Breast epithelium (tissue), 3 donors: ENCODE measurements at regions not wholly inside any gene's neighbourhood (a gene's known extent, or its start where the extent isn't known, plus 50 kb on each side); places are given as distances from the start of the nearest gene placed in this dataset.

ENCODE experiments used
- POLR2A ChIP-seq: fragments of 450-650 bp; IDR thresholded peaks from one replicate; pipeline ENCODE4 v1.6.1; 2016; ENCODE audit warnings: antibody characterized with exemption, mild to moderate bottlenecking, moderate library complexity
- POLR2AphosphoS5 ChIP-seq, 3 donors: sonication (generic); formaldehyde crosslinking; IDR thresholded peaks; one replicate each; pipeline ENCODE4 v1.6.1; 2017; ENCODE audit warnings: antibody characterized with exemption in 3 of 3
- TF ChIP-seq, protein P1 (sequence below), 3 donors: fragments of 450-650 bp; IDR thresholded peaks; one replicate each; pipeline ENCODE4 v1.5.1; 2016 to 2017; ENCODE audit warnings: antibody characterized with exemption in 3 of 3, mild to moderate bottlenecking in 3 of 3, moderate library complexity in 3 of 3

DNA sequence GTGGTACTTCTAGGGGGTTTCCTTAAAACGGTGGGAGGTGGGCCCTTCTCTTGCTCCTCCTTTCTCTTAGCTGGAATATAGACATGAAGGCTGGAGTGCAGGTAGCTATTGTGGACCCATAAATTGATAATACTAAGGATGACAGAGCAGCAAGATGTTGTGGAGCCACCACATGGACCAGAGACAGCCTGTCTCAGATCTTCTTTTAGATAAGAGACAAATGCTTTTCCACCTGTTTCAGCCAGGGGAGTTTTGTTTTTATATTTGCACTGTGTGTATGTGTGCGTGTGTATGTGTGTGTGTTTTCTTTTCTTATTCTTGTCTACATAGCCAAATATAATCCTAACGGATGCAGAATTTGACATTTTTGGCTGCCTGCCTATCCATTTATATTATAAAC lies 62.9 kb upstream of the HIF1A start:
- TF ChIP-seq POLR2A (no peak), POLR2AphosphoS5 (IDR thresholded peaks at IDR 0.05) (no peak)
- TF ChIP-seq, protein P1, sequence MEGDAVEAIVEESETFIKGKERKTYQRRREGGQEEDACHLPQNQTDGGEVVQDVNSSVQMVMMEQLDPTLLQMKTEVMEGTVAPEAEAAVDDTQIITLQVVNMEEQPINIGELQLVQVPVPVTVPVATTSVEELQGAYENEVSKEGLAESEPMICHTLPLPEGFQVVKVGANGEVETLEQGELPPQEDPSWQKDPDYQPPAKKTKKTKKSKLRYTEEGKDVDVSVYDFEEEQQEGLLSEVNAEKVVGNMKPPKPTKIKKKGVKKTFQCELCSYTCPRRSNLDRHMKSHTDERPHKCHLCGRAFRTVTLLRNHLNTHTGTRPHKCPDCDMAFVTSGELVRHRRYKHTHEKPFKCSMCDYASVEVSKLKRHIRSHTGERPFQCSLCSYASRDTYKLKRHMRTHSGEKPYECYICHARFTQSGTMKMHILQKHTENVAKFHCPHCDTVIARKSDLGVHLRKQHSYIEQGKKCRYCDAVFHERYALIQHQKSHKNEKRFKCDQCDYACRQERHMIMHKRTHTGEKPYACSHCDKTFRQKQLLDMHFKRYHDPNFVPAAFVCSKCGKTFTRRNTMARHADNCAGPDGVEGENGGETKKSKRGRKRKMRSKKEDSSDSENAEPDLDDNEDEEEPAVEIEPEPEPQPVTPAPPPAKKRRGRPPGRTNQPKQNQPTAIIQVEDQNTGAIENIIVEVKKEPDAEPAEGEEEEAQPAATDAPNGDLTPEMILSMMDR (IDR thresholded peaks at IDR 0.05), result no peak
